Stimulated activated effector memory CD8-positive, alpha-beta T cell treated with anti-CD3 and anti-CD28 coated beads, Interleukin-12 subunit alpha, Interleukin-12 subunit beta, amount 100 ng/mL, for 72 hours (primary cell): ENCODE measurements at regions not wholly inside any gene's neighbourhood (a gene's known extent, or its start where the extent isn't known, plus 50 kb on each side); places are given as distances from the start of the nearest gene placed in this dataset.

ENCODE experiments used
- ATAC-seq: fragments of 150-1000 bp; cut with Tn5 transposase; 2 replicates; pipeline ENCODE4 v1.10.0; 2021
- DNase-seq, 2 donors: peaks; one replicate each; pipeline ENCODE4 v3.0.0; 2021 to 2022; ENCODE audit warnings: low spot score in 2 of 2
- H3K27ac Mint-ChIP-seq: one replicate; pipeline ENCODE4 v1.8.0; 2022; ENCODE audit warnings: mild to moderate bottlenecking, mixed read lengths
- H3K36me3 Mint-ChIP-seq: one replicate; pipeline ENCODE4 v1.8.0; 2022; ENCODE audit warnings: mild to moderate bottlenecking, mixed read lengths
- H3K4me1 Mint-ChIP-seq: one replicate; pipeline ENCODE4 v1.8.0; 2022; ENCODE audit warnings: mixed read lengths
- H3K4me3 Mint-ChIP-seq: one replicate; pipeline ENCODE4 v1.8.0; 2022; ENCODE audit warnings: mild to moderate bottlenecking, mixed read lengths
- H3K9me3 Mint-ChIP-seq: one replicate; pipeline ENCODE4 v1.8.0; 2022; ENCODE audit warnings: mixed read lengths

- H3K9me3 Mint-ChIP-seq = no peaks in the 10 kb centered on the region
- no peaks in the 10 kb centered on the region for H3K36me3 Mint-ChIP-seq
- no peaks in the 10 kb centered on the region for H3K4me1 Mint-ChIP-seq
- no peak overlapping the region for H3K27ac Mint-ChIP-seq
- no peak for DNase-seq
- ATAC-seq = no peak
- no peak overlapping the region for H3K4me3 Mint-ChIP-seq
These were observed 825.0 kb downstream of the NLGN4Y start for GRCh38 chrY:15349351-15349750.

- ATAC-seq = no peak
- H3K27ac Mint-ChIP-seq = no peak overlapping the region
- no peak for DNase-seq
- no peaks in the 10 kb centered on the region for H3K9me3 Mint-ChIP-seq
- no peaks in the 10 kb centered on the region for H3K4me1 Mint-ChIP-seq
- H3K4me3 Mint-ChIP-seq = no peak overlapping the region
- no peaks in the 10 kb centered on the region for H3K36me3 Mint-ChIP-seq
These were observed 831.0 kb downstream of the NLGN4Y start for GRCh38 chrY:15355321-15355720.

GRCh38 chrY:15360471-15360870, 836.1 kb downstream of the NLGN4Y start:
- H3K36me3 Mint-ChIP-seq = no peaks in the 10 kb centered on the region
- DNase-seq (no peak), ATAC-seq (no peak)
- H3K27ac Mint-ChIP-seq = no peak overlapping the region
- no peak overlapping the region for H3K4me3 Mint-ChIP-seq
- H3K4me1 Mint-ChIP-seq = no peaks in the 10 kb centered on the region
- H3K9me3 Mint-ChIP-seq = no peaks in the 10 kb centered on the region

- Mint-ChIP-seq H3K9me3 (no peaks in the 10 kb centered on the region), H3K4me3 (no peak overlapping the region), H3K36me3 (no peaks in the 10 kb centered on the region), H3K27ac (no peak overlapping the region), H3K4me1 (no peaks in the 10 kb centered on the region)
- DNase-seq (no peak), ATAC-seq (no peak)
These were observed 840.7 kb downstream of the NLGN4Y start for GRCh38 chrY:15364996-15365395.

GRCh38 chrY:15368786-15369185, 844.5 kb downstream of the NLGN4Y start:
- Mint-ChIP-seq H3K4me1 (no peaks in the 10 kb centered on the region), H3K27ac (no peak overlapping the region), H3K9me3 (no peaks in the 10 kb centered on the region), H3K4me3 (no peak overlapping the region), H3K36me3 (no peaks in the 10 kb centered on the region)
- DNase-seq (no peak), ATAC-seq (no peak)

- no peaks in the 10 kb centered on the region for H3K9me3 Mint-ChIP-seq
- ATAC-seq = no peak
- DNase-seq = no peak
- H3K4me3 Mint-ChIP-seq = no peak overlapping the region
- H3K36me3 Mint-ChIP-seq = no peaks in the 10 kb centered on the region
- no peaks in the 10 kb centered on the region for H3K4me1 Mint-ChIP-seq
- H3K27ac Mint-ChIP-seq = no peak overlapping the region
These were observed 860.8 kb downstream of the NLGN4Y start for GRCh38 chrY:15385178-15385577.

GRCh38 chrY:15397556-15398280, 873.4 kb downstream of the NLGN4Y start:
- H3K4me3 Mint-ChIP-seq = no peak overlapping the region
- DNase-seq (no peak), ATAC-seq (no peak)
- no peak overlapping the region for H3K27ac Mint-ChIP-seq
- H3K4me1 Mint-ChIP-seq = no peaks in the 10 kb centered on the region
- H3K9me3 Mint-ChIP-seq = no peaks in the 10 kb centered on the region
- H3K36me3 Mint-ChIP-seq = no peaks in the 10 kb centered on the region

GRCh38 chrY:15402451-15402850, 878.1 kb downstream of the NLGN4Y start:
- H3K9me3 Mint-ChIP-seq = no peaks in the 10 kb centered on the region
- DNase-seq = no peak
- no peak for ATAC-seq
- no peaks in the 10 kb centered on the region for H3K36me3 Mint-ChIP-seq
- H3K4me1 Mint-ChIP-seq = no peaks in the 10 kb centered on the region
- H3K27ac Mint-ChIP-seq = no peak overlapping the region
- no peak overlapping the region for H3K4me3 Mint-ChIP-seq

GRCh38 chrY:15404551-15404950, 880.2 kb downstream of the NLGN4Y start:
- no peaks in the 10 kb centered on the region for H3K4me1 Mint-ChIP-seq
- no peak overlapping the region for H3K27ac Mint-ChIP-seq
- DNase-seq (no peak), ATAC-seq (no peak)
- H3K4me3 Mint-ChIP-seq = no peak overlapping the region
- peaks cover 3% of the 10 kb centered on the region for H3K9me3 Mint-ChIP-seq
- no peaks in the 10 kb centered on the region for H3K36me3 Mint-ChIP-seq

GRCh38 chrY:15415165-15415564, 890.8 kb downstream of the NLGN4Y start:
- Mint-ChIP-seq H3K27ac (no peak overlapping the region), H3K4me3 (no peak overlapping the region), H3K9me3 (no peaks in the 10 kb centered on the region), H3K36me3 (no peaks in the 10 kb centered on the region), H3K4me1 (no peaks in the 10 kb centered on the region)
- ATAC-seq = peak; percentile 53
- DNase-seq = no peak

GRCh38 chrY:15418613-15419012, 894.3 kb downstream of the NLGN4Y start:
- peaks cover 4% of the 10 kb centered on the region for H3K4me1 Mint-ChIP-seq
- no peaks in the 10 kb centered on the region for H3K36me3 Mint-ChIP-seq
- H3K4me3 Mint-ChIP-seq = no peak overlapping the region
- H3K9me3 Mint-ChIP-seq = no peaks in the 10 kb centered on the region
- H3K27ac Mint-ChIP-seq = no peak overlapping the region
- ATAC-seq (peak; percentile 86), DNase-seq (no peak)

- peaks cover 9% of the 10 kb centered on the region for H3K9me3 Mint-ChIP-seq
- DNase-seq (peak in 1 of 2 donors; percentile 53), ATAC-seq (peak; percentile 51)
- H3K36me3 Mint-ChIP-seq = no peaks in the 10 kb centered on the region
- peak overlapping the region; percentile 76 for H3K27ac Mint-ChIP-seq
- H3K4me1 Mint-ChIP-seq = peaks cover 13% of the 10 kb centered on the region
- H3K4me3 Mint-ChIP-seq = peak overlapping the region; percentile 78
These were observed 900.4 kb downstream of the NLGN4Y start for GRCh38 chrY:15424665-15425132.

- Mint-ChIP-seq H3K4me1 (peaks cover 16% of the 10 kb centered on the region), H3K9me3 (no peaks in the 10 kb centered on the region), H3K4me3 (no peak overlapping the region), H3K27ac (peak overlapping the region; percentile 83), H3K36me3 (no peaks in the 10 kb centered on the region)
- no peak for ATAC-seq
- no peak for DNase-seq
These were observed 915.8 kb downstream of the NLGN4Y start for GRCh38 chrY:15440021-15440695.

GRCh38 chrY:15440696-15441408, 916.5 kb downstream of the NLGN4Y start:
- peak; percentile 58 for ATAC-seq
- Mint-ChIP-seq H3K4me1 (peaks cover 16% of the 10 kb centered on the region), H3K9me3 (no peaks in the 10 kb centered on the region), H3K36me3 (no peaks in the 10 kb centered on the region), H3K4me3 (peak overlapping the region; percentile 40), H3K27ac (peak overlapping the region; percentile 83)
- DNase-seq = no peak

- no peak overlapping the region for H3K27ac Mint-ChIP-seq
- H3K36me3 Mint-ChIP-seq = no peaks in the 10 kb centered on the region
- peaks cover 16% of the 10 kb centered on the region for H3K4me1 Mint-ChIP-seq
- H3K9me3 Mint-ChIP-seq = no peaks in the 10 kb centered on the region
- no peak overlapping the region for H3K4me3 Mint-ChIP-seq
- DNase-seq (no peak), ATAC-seq (peak; percentile 43)
These were observed 917.5 kb downstream of the NLGN4Y start for GRCh38 chrY:15441878-15442277.

- Mint-ChIP-seq H3K9me3 (no peaks in the 10 kb centered on the region), H3K27ac (no peak overlapping the region), H3K36me3 (no peaks in the 10 kb centered on the region), H3K4me1 (peaks cover 11% of the 10 kb centered on the region), H3K4me3 (no peak overlapping the region)
- ATAC-seq (no peak), DNase-seq (no peak)
These were observed 921.5 kb downstream of the NLGN4Y start for GRCh38 chrY:15445871-15446270.
